GM12801 (cell line): ENCODE measurements at regions not wholly inside any gene's neighbourhood (a gene's known extent, or its start where the extent isn't known, plus 50 kb on each side); places are given as distances from the start of the nearest gene placed in this dataset.

Experiments
- CTCF ChIP-seq: IDR thresholded peaks from one replicate; pipeline ENCODE4 v1.5.1; 2011; ENCODE audit warnings: control low read depth; ENCODE audit not compliant: insufficient read length; ENCODE audit errors: extremely low read depth

- no peak for TF ChIP-seq CTCF
These were observed 167.8 kb downstream of the ENGASE start for GRCh38 chr17:79242393-79242792.

- TF ChIP-seq CTCF: no peak
These were observed 167.0 kb downstream of the ENGASE start for GRCh38 chr17:79241616-79242015.

- no peak for TF ChIP-seq CTCF
These were observed 164.6 kb downstream of the ENGASE start for GRCh38 chr17:79239205-79239604.

- no peak for TF ChIP-seq CTCF
These were observed 162.9 kb downstream of the ENGASE start for GRCh38 chr17:79237448-79238053.

- TF ChIP-seq CTCF: no peak
These were observed 161.2 kb downstream of the ENGASE start for GRCh38 chr17:79235808-79236207.

- TF ChIP-seq CTCF: no peak
These were observed 159.4 kb downstream of the ENGASE start for GRCh38 chr17:79233916-79234551.

- TF ChIP-seq CTCF: no peak
These were observed 158.3 kb downstream of the ENGASE start for GRCh38 chr17:79232957-79233356.
